ENCODE measurements at regions not wholly inside any gene's neighbourhood (a gene's known extent, or its start where the extent isn't known, plus 50 kb on each side); places are given as distances from the start of the nearest gene placed in this dataset.

DNA sequence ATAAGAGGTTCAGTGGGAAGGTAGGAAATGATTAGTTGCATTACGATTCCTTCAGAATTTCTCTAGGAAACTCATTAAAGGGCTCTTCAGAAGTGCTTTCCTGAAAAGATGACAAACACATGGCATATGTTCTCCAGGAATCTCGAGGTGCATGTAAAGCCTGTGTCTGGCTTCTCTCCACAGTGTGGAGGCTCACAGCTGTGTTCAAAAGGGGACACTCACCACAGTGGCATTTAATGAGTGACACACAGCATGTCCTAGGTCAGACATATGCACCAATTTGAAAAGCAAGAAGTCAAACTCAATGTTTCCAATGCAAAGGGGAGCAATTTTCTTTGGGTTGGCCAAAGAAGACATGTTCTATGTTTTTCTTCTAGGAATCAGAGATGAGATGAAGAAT, 976.9 kb downstream of the MAT2B start:
- WGBS (ENCODE audit: low lambda C conversion rate, missing lambda C conversion rate): 71% methylated on average over 2 of the region's 2 CpGs
- H3K27me3 ChIP-seq: no peaks in the 10 kb centered on the region
- no peak for DNase-seq (ENCODE audit: low spot score)
- no peaks in the 10 kb centered on the region for H3K4me1 ChIP-seq (ENCODE audit: insufficient read depth)
- H3K4me3 ChIP-seq: no peak overlapping the region
- no peak overlapping the region for H2AFZ ChIP-seq
- TF ChIP-seq EZH2 (IDR thresholded peaks at IDR 0.05; ENCODE audit: borderline replicate concordance) (no peak), EZH2phosphoT487 (IDR thresholded peaks at IDR 0.05; ENCODE audit: low read depth, severe bottlenecking, unreplicated experiment) (no peak)
- TF ChIP-seq, protein P1, sequence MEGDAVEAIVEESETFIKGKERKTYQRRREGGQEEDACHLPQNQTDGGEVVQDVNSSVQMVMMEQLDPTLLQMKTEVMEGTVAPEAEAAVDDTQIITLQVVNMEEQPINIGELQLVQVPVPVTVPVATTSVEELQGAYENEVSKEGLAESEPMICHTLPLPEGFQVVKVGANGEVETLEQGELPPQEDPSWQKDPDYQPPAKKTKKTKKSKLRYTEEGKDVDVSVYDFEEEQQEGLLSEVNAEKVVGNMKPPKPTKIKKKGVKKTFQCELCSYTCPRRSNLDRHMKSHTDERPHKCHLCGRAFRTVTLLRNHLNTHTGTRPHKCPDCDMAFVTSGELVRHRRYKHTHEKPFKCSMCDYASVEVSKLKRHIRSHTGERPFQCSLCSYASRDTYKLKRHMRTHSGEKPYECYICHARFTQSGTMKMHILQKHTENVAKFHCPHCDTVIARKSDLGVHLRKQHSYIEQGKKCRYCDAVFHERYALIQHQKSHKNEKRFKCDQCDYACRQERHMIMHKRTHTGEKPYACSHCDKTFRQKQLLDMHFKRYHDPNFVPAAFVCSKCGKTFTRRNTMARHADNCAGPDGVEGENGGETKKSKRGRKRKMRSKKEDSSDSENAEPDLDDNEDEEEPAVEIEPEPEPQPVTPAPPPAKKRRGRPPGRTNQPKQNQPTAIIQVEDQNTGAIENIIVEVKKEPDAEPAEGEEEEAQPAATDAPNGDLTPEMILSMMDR (IDR thresholded peaks at IDR 0.05; ENCODE audit: poor library complexity): no peak
- H4K20me1 ChIP-seq (ENCODE audit: insufficient read depth, poor library complexity, severe bottlenecking): no peaks in the 10 kb centered on the region
- no peaks in the 10 kb centered on the region for H3K9me2 ChIP-seq (replicated peaks; ENCODE audit: insufficient read depth)
- H3K4me2 ChIP-seq: no peak overlapping the region
- no peaks in the 10 kb centered on the region for H3K9me3 ChIP-seq (ENCODE audit: low read depth)
- no peaks in the 10 kb centered on the region for H3K79me2 ChIP-seq
- no peak overlapping the region for H3K27ac ChIP-seq
- no peaks in the 10 kb centered on the region for H3K36me3 ChIP-seq (replicated peaks; ENCODE audit: insufficient read depth, low read depth)

DNA sequence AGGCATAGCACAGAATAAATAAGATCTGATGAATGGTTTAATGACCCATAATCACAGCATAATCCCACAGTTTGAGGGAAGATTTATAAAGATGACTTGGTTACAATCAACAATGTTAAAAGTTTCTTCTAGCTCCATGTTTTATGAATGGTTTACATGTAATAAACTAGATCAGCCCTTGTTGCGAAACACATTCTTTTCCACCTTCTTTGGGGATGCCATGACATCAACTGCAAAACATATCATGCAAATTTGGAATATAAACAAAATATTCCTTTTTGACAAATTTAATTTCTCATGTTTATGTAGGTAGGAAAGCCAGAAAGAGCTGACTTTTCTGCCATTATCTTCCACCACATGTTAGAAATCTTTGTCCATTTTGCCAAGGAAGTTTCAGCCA, 979.5 kb downstream of the MAT2B start:
- 97% methylated on average over 1 of the region's 1 CpG for WGBS (ENCODE audit: low lambda C conversion rate, missing lambda C conversion rate)
- Histone ChIP-seq H3K4me2 (no peak overlapping the region), H4K20me1 (ENCODE audit: insufficient read depth, poor library complexity, severe bottlenecking) (no peaks in the 10 kb centered on the region)

DNA sequence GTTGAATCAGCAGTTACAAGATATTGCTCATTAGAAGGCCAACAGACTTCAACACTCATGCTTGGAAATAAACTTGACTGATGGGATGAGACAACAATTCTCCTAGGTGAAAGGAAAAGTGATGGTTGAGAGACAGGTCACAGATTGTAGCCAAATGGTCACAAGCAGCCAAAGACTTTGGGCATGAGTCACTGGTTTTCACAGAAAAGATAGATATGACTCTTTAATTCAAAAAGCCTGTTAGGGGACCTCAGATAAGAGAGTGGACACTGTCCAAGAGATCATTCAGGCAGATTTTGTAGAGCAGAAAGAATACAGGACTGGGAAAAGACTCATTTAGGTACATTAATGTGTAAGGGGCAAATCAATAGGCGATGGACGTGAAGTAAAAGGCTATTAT, 982.5 kb downstream of the MAT2B start:
- Histone ChIP-seq H3K36me3 (replicated peaks; ENCODE audit: insufficient read depth, low read depth) (no peaks in the 10 kb centered on the region), H3K9me2 (replicated peaks; ENCODE audit: insufficient read depth) (no peaks in the 10 kb centered on the region), H3K79me2 (no peaks in the 10 kb centered on the region), H2AFZ (no peak overlapping the region), H4K20me1 (ENCODE audit: insufficient read depth, poor library complexity, severe bottlenecking) (no peaks in the 10 kb centered on the region), H3K27me3 (no peaks in the 10 kb centered on the region), H3K27ac (no peak overlapping the region), H3K4me2 (no peak overlapping the region), H3K4me3 (no peak overlapping the region), H3K9me3 (ENCODE audit: low read depth) (no peaks in the 10 kb centered on the region), H3K4me1 (ENCODE audit: insufficient read depth) (no peaks in the 10 kb centered on the region)
- TF ChIP-seq EZH2phosphoT487 (IDR thresholded peaks at IDR 0.05; ENCODE audit: low read depth, severe bottlenecking, unreplicated experiment): no peak
- no peak for TF ChIP-seq EZH2 (IDR thresholded peaks at IDR 0.05; ENCODE audit: borderline replicate concordance)
- TF ChIP-seq, protein P1 (IDR thresholded peaks at IDR 0.05; ENCODE audit: poor library complexity): no peak
- no peak for DNase-seq (ENCODE audit: low spot score)
- 96% methylated on average over 2 of the region's 2 CpGs for WGBS (ENCODE audit: low lambda C conversion rate, missing lambda C conversion rate)

More for the DNA sequence above, 979.5 kb downstream of the MAT2B start:
- Histone ChIP-seq H3K9me3 (ENCODE audit: low read depth) (no peaks in the 10 kb centered on the region), H3K79me2 (no peaks in the 10 kb centered on the region), H3K4me3 (no peak overlapping the region), H3K27me3 (no peaks in the 10 kb centered on the region), H3K9me2 (replicated peaks; ENCODE audit: insufficient read depth) (no peaks in the 10 kb centered on the region), H3K36me3 (replicated peaks; ENCODE audit: insufficient read depth, low read depth) (no peaks in the 10 kb centered on the region), H3K27ac (no peak overlapping the region), H2AFZ (no peak overlapping the region), H3K4me1 (ENCODE audit: insufficient read depth) (no peaks in the 10 kb centered on the region)
- DNase-seq (ENCODE audit: low spot score): no peak
- TF ChIP-seq, protein P1 (IDR thresholded peaks at IDR 0.05; ENCODE audit: poor library complexity): no peak
- TF ChIP-seq EZH2phosphoT487 (IDR thresholded peaks at IDR 0.05; ENCODE audit: low read depth, severe bottlenecking, unreplicated experiment): no peak

All from hepatocyte (in vitro differentiated cells).